GM12864 (cell line): ENCODE measurements at regions not wholly inside any gene's neighbourhood (a gene's known extent, or its start where the extent isn't known, plus 50 kb on each side); places are given as distances from the start of the nearest gene placed in this dataset.

Source experiments
- DNase-seq: peaks from one replicate; pipeline ENCODE4 v3.0.0-alpha.2; 2011; ENCODE audit warnings: low read depth
- H3K4me3 ChIP-seq: 2 replicates; pipeline ENCODE4 v1.5.1; 2011; ENCODE audit warnings: mild to moderate bottlenecking, low read depth, low read length, control low read depth
- CTCF ChIP-seq: IDR thresholded peaks from 2 replicates; pipeline ENCODE4 v1.5.1; 2011; ENCODE audit warnings: low read depth, mild to moderate bottlenecking, moderate library complexity, low read length, control low read depth, inconsistent platforms; ENCODE audit errors: missing control alignments

DNA sequence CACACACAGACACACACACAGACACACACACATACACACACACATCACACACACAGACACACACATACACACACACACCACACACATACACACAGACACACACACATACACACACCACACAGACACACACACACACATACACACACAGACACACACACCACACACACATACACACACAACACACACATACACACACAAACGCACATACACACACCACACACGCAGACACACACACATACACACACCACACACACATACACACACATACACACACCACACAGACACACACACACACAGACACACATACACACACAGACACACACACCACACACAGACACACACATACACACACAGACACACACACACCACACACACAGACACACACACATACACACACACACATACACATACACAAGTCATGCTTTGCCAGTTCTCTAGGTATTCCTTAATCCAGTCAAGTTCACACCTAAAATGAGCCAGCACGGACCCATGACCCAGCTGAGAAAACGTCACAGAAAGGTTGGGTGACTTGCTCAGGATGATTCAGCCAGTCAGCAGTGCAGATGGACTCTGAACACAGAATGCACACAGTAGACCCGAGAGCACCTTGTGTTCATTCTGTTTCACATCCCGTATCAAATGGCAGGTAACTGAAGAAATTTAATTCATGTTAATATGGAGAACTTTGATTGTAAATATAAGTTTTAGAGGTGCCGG, 746.4 kb downstream of the MTRR start:
- H3K4me3 ChIP-seq: no peak overlapping the region
- DNase-seq: no peak
- no peak for TF ChIP-seq CTCF

DNA sequence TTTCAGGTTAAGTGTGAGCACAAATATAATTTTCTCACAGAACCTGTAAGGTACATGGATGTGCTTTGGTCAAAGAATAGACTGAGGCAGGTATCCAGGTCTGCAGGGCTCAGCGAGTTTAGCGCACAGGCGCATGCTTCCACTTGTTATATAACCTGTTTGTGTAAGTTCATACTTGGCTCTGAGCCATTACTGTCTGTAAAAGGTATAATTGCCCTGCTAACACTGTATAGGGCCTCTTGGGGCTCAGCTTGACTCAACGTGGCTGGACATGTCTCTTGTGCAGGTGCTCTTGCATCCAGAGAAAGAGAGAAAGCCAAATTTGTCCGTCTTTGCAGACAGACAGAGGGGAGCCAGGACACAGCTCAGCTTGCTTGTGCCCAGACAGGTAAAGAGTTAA, 759.6 kb downstream of the MTRR start:
- TF ChIP-seq CTCF: no peak
- no peak for DNase-seq
- H3K4me3 ChIP-seq: no peak overlapping the region

DNA sequence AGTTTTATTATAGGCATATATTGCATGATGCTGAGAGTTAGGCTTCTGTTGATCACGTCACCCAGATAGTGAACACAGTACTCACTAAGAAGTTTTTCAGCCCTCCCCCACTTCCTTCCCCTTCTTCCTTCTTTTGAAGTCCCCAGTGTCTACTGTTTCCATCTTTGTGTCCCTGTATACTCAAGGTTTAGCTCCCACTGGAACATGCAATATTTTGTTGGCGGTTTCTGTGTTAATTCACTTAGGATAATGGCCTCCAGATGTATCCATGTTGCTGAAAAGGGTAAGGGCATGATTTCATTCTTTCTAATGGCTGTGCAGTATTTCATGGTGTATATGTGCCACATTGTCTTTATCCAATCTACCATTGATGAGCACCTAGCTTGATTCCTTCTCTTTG, 764.3 kb downstream of the MTRR start:
- H3K4me3 ChIP-seq: no peak overlapping the region
- DNase-seq: no peak
- no peak for TF ChIP-seq CTCF

DNA sequence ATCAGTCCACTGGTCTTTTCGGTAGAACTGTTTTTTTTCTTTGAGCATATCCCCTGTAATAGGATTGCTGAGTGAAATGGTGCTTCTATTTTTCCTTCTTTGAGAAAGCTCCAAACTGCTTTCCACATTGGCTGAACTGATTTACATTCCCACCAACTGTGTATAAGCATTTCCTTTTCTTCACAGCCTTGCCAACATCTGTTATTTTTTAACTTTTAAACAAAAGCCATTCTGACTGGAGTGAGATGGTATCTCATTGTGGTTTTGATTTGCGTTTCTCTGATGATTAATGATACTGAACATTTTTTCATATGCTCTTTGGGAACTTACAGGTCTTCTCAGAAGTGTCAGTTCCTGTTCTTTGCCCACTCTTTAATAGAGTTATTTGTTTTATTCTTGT, 764.7 kb downstream of the MTRR start:
- DNase-seq: no peak
- no peak overlapping the region for H3K4me3 ChIP-seq
- TF ChIP-seq CTCF: no peak

DNA sequence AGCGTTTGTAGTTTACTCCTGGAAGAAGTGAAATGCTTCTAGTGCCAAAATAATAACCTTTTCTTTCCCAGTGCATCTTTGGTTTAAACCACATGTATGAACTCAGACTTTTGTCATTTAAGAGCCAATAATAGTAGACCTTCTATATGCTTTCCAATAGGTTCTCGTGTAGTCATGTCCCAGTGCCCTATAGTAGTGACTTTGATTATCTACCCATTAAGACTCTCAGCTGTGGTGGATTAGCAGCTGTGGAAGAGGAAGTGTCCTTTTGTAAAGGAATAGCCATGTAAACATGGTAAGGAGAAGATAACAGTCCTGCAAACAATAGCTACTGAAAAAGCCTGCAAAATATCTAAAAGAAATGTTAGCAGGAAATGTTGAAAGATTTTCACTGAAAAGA, 765.3 kb downstream of the MTRR start:
- no peak for TF ChIP-seq CTCF
- H3K4me3 ChIP-seq: no peak overlapping the region
- DNase-seq: no peak

- no peak for DNase-seq
- no peak for TF ChIP-seq CTCF
- no peak overlapping the region for H3K4me3 ChIP-seq
Observed at GRCh38 chr5:8641786-8642505, 773.0 kb downstream of the MTRR start.

DNA sequence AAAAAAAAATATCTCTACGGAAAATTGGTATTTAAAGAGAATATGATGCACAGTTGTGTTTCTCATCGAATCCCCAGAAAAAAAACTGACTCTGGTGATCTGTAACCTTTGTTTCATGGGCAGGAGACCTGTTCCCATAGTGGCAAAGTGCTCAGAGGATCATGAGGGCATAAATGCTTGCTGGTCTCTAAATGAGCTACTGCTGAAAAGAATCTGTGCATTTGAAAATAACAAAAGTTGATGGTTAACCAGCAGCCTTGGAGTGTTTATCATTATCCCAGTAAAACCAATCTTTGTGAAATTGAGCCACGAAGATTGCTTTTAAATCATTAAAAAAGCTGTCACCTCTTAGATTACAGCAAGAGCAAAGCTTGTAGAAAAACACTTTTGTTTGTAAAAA, 775.4 kb downstream of the MTRR start:
- no peak overlapping the region for H3K4me3 ChIP-seq
- TF ChIP-seq CTCF: no peak
- no peak for DNase-seq
